NCI-H2081 (cell line): ENCODE measurements at regions not wholly inside any gene's neighbourhood (a gene's known extent, or its start where the extent isn't known, plus 50 kb on each side); places are given as distances from the start of the nearest gene placed in this dataset.

Source experiments
- DNase-seq, 2 experiments: peaks; one replicate each; lab custom pipeline; 2025; lab: John Stamatoyannopoulos, UW

- peak in 1 of 2 experiments; percentile 21 for DNase-seq
Observed at GRCh38 chr14:76926521-76927251, 100.5 kb downstream of the LRRC74A start.

DNA sequence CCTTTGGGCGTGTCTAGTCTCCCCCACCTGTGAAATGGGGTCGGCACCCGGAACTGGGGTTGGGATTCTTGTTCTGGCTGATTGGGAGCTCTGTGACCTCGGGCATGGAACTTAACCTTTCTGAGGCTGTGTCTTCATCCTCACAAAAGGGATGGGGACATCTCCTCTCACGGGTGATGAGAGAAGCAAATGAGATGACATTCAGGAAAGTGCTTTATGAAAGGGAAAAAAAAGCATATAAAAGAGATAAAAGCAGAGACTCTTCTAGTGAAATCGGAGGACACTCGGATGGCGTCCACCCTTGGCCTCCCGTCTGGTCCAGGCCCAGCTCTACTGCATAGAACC lies 98.9 kb downstream of the LRRC74A start:
- DNase-seq, result no peak

DNA sequence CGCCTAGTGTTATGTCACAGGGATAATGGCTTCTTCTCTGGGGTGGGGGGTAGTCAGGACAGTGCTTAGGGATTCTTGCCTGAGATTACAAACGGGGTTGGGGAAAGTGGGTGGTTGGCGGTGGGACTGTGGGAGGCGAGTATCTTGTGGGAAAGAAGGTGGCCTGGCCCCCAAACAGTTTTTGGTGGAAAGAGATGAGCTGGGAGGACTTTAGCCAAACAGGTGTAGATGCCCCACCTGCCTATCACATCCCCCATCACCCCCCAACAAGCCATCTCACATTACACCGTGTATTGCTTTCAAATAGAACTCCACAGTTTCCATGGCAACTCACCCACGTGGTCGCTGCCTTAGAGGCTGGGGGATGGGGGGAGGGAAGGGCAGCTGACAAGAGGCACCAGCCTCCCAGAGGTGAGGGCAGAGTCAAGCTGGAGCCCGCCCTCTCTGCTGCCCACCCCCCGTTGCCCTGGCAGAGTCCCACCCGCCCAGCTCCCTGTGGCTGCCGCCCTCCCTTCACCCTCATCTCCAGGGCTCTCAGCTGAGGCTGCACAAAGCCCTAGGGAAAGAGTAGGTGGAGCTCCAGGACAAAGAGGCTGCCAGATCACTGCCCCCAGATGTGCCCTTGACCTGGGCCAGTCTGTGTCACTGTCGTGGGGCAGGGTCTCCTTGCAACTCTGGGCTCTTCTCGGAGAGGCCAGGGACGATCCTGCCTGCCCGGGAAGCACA lies 98.3 kb downstream of the LRRC74A start:
- peak; percentile 77 to 85 for DNase-seq

DNA sequence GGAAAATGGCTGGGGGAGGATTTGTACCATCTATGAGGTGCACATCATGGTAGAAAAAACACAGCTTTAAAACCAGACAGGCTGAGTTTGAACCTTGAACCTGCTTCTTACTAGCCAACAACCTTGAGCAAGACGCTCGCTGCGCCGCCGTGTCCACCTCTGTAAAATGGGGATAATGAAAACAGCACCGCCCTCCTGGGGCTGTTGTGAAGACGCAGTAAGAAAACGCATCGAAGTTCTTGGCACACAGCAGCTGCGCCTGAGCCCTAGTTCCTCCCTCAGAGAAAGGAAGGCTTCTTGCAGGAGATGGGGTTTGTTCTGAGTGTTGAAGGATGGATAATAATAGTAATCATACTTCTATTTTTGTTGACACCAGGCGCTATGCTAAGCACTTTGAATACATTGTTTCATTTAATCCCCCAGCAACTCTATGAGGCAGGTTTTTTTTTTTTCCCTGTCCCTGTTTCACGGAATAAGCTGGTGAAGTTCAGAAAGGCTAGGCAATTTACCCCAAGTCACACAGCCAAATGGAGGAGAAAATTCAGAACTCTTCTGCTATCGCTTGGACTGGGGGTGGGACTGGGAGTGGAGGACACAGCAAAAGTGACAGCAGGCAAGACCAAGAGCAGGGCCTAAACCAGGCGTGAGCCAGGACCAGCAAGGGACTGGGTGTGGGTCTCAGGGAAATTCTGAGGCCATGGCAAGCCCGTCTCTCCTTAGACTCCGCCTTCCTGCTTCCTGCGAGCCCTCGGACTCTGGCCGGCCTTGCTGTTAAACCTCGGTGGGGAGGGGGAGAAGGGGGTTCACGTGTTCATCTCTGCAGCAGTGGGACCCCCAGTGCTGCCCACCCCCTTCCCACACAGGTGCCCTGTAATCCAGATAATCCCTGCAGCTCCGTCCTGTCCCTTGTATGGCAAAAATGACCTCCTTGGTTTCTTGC lies 97.5 kb downstream of the LRRC74A start:
- no peak for DNase-seq

GRCh38 chr14:76922584-76922983 lies 96.4 kb downstream of the LRRC74A start:
- DNase-seq, result no peak

GRCh38 chr14:76922092-76922491 lies 95.9 kb downstream of the LRRC74A start:
- no peak for DNase-seq

DNA sequence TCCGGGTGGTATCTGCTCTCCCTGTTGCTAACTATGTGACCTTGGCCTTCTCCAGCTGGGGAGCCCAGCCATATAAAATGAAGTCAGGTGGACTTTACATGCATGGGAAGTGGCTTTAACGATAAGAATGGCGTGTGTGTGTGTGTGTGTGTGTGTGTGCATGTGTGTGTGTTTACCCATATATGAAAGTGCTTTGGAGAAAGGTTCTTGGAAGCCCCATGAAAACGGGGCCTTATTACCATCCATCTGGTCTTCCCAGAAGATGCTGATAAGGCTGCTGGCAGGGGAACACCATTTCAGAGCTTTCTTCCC lies 94.8 kb downstream of the LRRC74A start:
- no peak for DNase-seq

- DNase-seq, result peak; percentile 68 to 84
Observed at GRCh38 chr14:76920331-76921087, 94.3 kb downstream of the LRRC74A start.

DNA sequence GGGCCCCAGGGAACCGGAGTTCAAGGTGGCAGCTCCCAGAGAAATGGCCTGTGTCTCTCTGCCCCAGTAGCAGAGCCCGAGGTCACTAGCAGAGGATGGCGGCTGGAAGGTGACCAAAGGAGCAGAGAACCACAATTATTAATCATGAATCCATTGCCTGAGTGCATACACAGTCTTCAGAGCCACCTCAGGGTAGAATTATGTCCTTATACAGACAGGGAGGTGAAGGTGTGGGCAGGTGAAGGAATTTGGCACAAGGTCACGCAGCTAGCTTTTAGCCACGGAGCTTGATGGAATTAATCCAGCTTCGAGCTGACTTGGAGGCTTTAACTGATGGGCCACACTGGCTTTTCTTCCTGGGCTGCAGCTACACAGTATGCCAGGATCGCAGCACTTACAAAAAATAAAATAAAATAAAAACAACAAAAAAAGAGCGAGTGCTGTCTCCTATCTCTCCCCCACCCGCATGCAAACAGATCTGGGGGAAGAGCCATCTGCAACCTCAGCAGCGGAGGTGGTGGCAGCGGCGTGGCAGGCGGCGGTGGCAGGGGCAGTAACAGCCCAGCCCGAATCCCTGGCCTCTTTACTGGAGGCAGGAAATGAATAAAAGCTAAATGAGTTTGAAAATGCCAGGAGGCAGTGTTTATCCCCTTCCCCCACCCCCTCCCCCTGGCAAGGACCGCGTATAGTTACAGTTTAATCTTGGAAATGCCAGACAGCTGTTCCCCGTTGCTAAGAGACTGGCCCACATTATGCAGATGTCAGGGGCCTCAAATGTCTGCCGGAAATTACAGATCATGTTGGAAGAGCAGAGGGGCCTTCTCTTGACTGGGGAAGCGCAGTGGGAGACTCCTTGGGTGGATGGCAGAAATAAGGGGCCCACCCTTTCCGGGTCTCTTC lies 93.5 kb downstream of the LRRC74A start:
- DNase-seq, result peak; percentile 87 to 93
